ENCODE measurements at regions not wholly inside any gene's neighbourhood (a gene's known extent, or its start where the extent isn't known, plus 50 kb on each side); places are given as distances from the start of the nearest gene placed in this dataset.

DNA sequence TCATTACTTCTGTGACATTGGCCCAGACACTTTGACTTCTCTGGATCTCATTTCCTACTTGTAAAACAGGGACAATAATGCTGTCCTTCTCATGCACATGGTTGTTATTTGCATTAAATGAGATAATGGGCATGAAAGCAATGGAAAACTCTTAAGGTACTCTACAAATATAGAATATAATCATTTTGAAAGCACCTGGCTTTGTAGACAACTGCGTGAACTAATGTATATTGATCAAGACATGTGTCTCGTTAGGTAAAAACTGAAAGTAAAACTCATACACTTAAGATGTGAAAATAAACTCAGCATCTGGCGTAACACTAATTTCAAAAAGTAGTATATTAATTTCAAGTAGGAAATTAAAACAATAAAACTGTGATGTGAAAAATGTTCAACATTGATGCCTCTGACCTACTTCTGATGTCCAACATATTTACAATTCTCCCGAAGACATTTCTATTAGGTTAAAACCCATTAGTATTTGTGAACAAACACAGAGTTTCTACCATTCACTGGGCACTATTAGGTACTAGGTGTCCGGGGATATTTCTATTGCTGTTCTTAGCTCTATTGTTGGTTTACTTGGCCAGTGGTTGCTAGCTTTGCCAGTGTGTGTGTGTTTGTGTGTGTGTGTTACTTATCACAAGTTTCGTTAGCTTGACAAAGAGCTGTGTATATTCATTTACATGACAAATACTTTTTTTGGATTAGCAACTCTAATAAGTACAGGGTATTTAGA is 220.5 kb downstream of the KCNRG start:
- TF ChIP-seq, protein P1, sequence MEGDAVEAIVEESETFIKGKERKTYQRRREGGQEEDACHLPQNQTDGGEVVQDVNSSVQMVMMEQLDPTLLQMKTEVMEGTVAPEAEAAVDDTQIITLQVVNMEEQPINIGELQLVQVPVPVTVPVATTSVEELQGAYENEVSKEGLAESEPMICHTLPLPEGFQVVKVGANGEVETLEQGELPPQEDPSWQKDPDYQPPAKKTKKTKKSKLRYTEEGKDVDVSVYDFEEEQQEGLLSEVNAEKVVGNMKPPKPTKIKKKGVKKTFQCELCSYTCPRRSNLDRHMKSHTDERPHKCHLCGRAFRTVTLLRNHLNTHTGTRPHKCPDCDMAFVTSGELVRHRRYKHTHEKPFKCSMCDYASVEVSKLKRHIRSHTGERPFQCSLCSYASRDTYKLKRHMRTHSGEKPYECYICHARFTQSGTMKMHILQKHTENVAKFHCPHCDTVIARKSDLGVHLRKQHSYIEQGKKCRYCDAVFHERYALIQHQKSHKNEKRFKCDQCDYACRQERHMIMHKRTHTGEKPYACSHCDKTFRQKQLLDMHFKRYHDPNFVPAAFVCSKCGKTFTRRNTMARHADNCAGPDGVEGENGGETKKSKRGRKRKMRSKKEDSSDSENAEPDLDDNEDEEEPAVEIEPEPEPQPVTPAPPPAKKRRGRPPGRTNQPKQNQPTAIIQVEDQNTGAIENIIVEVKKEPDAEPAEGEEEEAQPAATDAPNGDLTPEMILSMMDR (conservative IDR thresholded peaks at IDR 0.05 in 1 of 2, IDR thresholded peaks at IDR 0.05 in 1 of 2; ENCODE audit: low read depth in 1 of 2, low read length in 2 of 2): no peak
- no peak for TF ChIP-seq EZH2 (IDR thresholded peaks at IDR 0.05; ENCODE audit: low read length, missing control alignments)

All from fibroblast of lung (primary cell).